GM13976 (cell line): ENCODE measurements at regions not wholly inside any gene's neighbourhood (a gene's known extent, or its start where the extent isn't known, plus 50 kb on each side); places are given as distances from the start of the nearest gene placed in this dataset.
"Not testable (repeated sequence)": the region's sequence is repeated elsewhere in the genome, so short reads cannot be mapped to it uniquely, and the experiment has no call there.

Source experiments
- DNase-seq: peaks from one replicate; pipeline ENCODE4 v3.0.0; 2012; ENCODE audit warnings: low spot score
- CTCF ChIP-seq: IDR thresholded peaks from 2 replicates; pipeline ENCODE4 v1.5.1; 2012; ENCODE audit warnings: borderline replicate concordance, mild to moderate bottlenecking; ENCODE audit not compliant: insufficient read depth; ENCODE audit errors: extremely low read depth, missing control alignments, control extremely low read depth
- in situ Hi-C: fragments of 300-500 bp; cut with MboI; formaldehyde crosslinking; loops from one replicate; pipeline ENCODE4 v1.12.0; 2022; ENCODE audit warnings: low sequenced_read_pairs, mixed read lengths, inconsistent platforms; ENCODE audit not compliant: unreplicated experiment

GRCh38 chr15:92821491-92822116 lies 78.5 kb upstream of the CHD2 start:
- in situ Hi-C loops, result no loop called here
- DNase-seq, result no peak
- no peak for TF ChIP-seq CTCF

- in situ Hi-C loops, result no loop called here
- no peak for TF ChIP-seq CTCF
- DNase-seq, result no peak
Observed at GRCh38 chr15:92822216-92823144, 77.6 kb upstream of the CHD2 start.

GRCh38 chr15:92825985-92826384 lies 74.1 kb upstream of the CHD2 start:
- DNase-seq, result no peak
- TF ChIP-seq CTCF, result no peak
- in situ Hi-C loops, result no loop called here

GRCh38 chr15:92827991-92828390 lies 72.1 kb upstream of the CHD2 start:
- in situ Hi-C loops, DNase-seq: not testable (repeated sequence)

- in situ Hi-C loops, result no loop called here
- no peak for TF ChIP-seq CTCF
- no peak for DNase-seq
Observed at GRCh38 chr15:92829875-92830274, 70.2 kb upstream of the CHD2 start.

GRCh38 chr15:92831336-92831654 lies 68.8 kb upstream of the CHD2 start:
- no peak for TF ChIP-seq CTCF
- no peak for DNase-seq
- in situ Hi-C loops, result no loop called here

GRCh38 chr15:92831655-92832328 lies 68.3 kb upstream of the CHD2 start:
- peak; percentile 88 for DNase-seq
- no peak for TF ChIP-seq CTCF
- in situ Hi-C loops, result no loop called here
